Fibroblast of mammary gland (primary cell): ENCODE measurements at regions not wholly inside any gene's neighbourhood (a gene's known extent, or its start where the extent isn't known, plus 50 kb on each side); places are given as distances from the start of the nearest gene placed in this dataset.

Source experiments
- DNase-seq: peaks from one replicate; pipeline ENCODE4 v3.0.0-alpha.2; 2010; ENCODE audit warnings: low read depth
- H3K4me3 ChIP-seq: 2 replicates; pipeline ENCODE4 v1.5.1; 2011; ENCODE audit warnings: low read depth, mild to moderate bottlenecking, low read length, moderate library complexity; ENCODE audit not compliant: control insufficient read depth
- CTCF ChIP-seq: conservative IDR thresholded peaks from 2 replicates; pipeline ENCODE4 v1.5.1; 2011; ENCODE audit warnings: low read depth, low read length, inconsistent platforms; ENCODE audit not compliant: control insufficient read depth, insufficient read depth

DNA sequence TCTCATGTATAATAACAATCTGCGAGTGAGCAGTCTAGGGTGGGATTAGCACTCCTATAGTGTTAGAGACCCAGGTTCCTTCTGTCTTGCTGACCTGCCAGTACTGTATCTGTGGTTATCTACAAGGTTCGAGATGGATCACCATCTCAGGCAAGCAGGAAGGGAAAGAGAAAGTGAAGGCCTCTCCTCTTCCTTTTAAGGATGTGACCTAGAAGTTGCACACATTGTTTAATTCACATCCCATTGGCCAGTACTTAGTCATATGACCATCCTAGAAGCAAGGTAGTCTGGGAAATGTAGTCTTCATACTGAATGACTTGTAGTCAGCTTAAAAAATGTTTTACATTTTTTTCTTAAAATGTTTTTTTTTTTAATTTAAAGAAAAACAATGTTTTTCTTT lies 168.6 kb downstream of the CARTPT start:
- no peak overlapping the region for H3K4me3 ChIP-seq
- TF ChIP-seq CTCF, result no peak
- peak; percentile 89 for DNase-seq

DNA sequence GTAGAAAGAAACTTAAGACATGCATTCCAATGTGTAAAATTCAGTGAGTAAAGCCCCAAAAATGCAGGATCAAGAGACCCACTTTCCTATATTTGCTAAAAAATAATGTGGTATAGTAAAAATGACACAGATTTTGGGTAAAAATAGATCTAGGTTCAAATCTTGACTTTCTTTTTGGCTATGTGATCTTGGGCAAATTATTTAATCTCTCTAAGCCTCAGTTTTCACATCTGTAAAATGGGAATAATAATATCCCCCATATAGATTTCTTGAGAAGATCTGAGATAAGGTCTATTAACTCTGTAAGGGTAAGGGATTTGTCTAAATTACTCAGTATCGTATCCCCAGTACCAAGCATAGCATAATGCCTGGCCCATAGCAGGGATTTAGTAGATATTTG lies 172.3 kb downstream of the CARTPT start:
- no peak for TF ChIP-seq CTCF
- no peak overlapping the region for H3K4me3 ChIP-seq
- no peak for DNase-seq

DNA sequence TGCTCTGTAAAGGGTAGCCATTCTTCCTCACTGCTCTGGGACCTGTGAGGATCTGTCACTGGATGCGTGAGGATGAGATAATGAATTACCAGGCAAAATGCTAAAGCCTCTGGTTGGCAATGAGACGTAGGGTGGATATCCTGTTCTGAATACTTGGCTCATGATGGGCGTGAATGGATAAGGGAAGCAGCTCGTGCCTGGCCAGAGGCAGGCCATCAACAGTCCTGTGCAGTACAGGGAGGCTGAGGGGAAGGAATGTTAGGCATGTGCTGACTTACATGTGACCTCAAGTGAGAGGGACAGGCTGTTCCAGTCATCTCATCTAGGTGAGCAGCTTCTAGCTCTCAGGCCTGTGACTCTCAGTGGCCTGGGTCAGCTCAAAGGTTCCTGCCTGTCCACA lies 172.8 kb downstream of the CARTPT start:
- TF ChIP-seq CTCF, result no peak
- no peak overlapping the region for H3K4me3 ChIP-seq
- DNase-seq, result no peak

DNA sequence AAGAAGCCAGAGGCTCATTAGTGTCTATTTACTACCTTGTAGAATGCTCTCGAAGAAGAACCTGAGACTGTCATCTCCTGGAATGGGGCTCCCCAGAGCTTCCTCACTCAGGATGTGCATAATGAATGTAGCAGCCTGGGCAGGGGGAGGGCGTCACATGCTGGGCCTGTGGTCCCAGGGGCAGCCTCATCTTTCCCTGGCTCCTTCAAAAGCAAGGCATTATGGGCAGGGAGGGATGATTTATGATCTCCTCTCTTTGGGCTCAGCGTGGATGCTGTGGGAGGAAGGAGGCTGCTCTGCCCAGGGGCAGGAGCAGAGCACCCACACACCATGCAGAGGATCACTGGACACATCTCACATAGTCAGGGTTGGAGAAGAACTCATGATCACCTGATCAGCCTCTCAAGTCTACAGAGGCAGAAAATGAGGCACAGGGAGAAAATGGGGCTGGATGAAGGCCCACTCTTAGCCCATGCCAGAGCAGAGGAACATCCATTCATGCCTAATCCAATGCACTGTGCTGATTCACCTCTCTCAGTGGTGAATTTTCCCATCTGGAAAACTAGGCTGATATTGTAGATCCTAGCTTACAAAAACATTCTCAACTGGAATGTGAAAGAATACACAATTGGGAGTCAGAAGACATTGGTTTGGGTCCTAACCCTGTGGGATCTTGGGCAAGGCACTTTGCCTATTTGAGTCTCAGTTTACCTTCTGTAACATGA lies 173.7 kb downstream of the CARTPT start:
- no peak for TF ChIP-seq CTCF
- peak; percentile 19 for DNase-seq

GRCh38 chr5:71893451-71893850 lies 174.4 kb downstream of the CARTPT start:
- no peak for TF ChIP-seq CTCF
- DNase-seq, result no peak
- H3K4me3 ChIP-seq, result no peak overlapping the region

More for the DNA sequence above, 173.7 kb downstream of the CARTPT start:
- H3K4me3 ChIP-seq, result no peak overlapping the region

DNA sequence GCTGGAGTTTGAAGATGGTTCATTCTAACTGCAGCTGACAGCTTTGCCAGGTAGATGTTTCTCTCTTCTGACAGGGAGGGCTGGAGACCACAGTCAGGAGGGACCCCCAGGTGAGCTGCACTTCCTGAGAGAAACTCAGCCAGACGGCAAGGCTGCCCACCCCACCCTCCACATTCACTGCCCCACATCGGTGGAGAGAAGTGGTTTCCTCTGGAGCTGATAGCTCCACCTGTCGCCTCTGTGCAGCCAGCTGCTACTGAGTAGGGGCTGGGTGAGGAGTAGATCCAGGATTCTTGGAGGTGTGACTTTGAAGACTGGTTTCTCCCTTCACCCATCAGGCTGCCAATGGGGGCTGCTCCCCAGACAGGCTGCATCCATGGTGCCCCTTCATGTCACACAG lies 175.0 kb downstream of the CARTPT start:
- H3K4me3 ChIP-seq, result no peak overlapping the region
- no peak for DNase-seq
- no peak for TF ChIP-seq CTCF

- DNase-seq, result no peak
- no peak overlapping the region for H3K4me3 ChIP-seq
- TF ChIP-seq CTCF, result no peak
Measured at GRCh38 chr5:71895546-71895945, 176.5 kb downstream of the CARTPT start.
